HepG2 (cell line): ENCODE measurements at regions not wholly inside any gene's neighbourhood (a gene's known extent, or its start where the extent isn't known, plus 50 kb on each side); places are given as distances from the start of the nearest gene placed in this dataset.

Experiments
- ATAC-seq: fragments of 200-7000 bp; cut with Tn5 transposase; 3 replicates; pipeline ENCODE4 v1.9.1; 2020; ENCODE audit warnings: mild to moderate bottlenecking, moderate library complexity
- BruUV-seq: library from RNA; stranded (reverse); fragments of 400-500 nt; replicated peaks from 2 replicates; lab custom pipeline; 2021; lab: Mats Ljungman, UMichigan
- CTCF ChIA-PET: fragments of 300-600 bp; formaldehyde crosslinking; extraction: SDS; loops from one replicate; lab custom pipeline; 2021; ENCODE audit warnings: low total read pairs, inconsistent platforms, low intra/inter-chr PET ratio; lab: Yijun Ruan, JAX
- POLR2A ChIA-PET: fragments of 350-600 bp; sonication (Branson Sonifier 250); formaldehyde crosslinking; loops from one replicate; lab custom pipeline; 2020; ENCODE audit warnings: antibody characterized with exemption, inconsistent platforms; lab: Yijun Ruan, JAX
- DNase-seq: peaks from one replicate; pipeline ENCODE4 v3.0.0-alpha.2; 2015; ENCODE audit warnings: low spot score
- FAIRE-seq: peaks from 3 replicates; lab custom pipeline; 2011; peaks lifted over from hg19 to GRCh38; lab: Jason Lieb, UNC
- H2AFZ ChIP-seq: one replicate; pipeline ENCODE4 v1.6.1; 2011; ENCODE audit warnings: low read length, inconsistent platforms
- H3K27ac ChIP-seq: fragments of 300-600 bp; 3 replicates; pipeline ENCODE4 v1.8.0; 2011; ENCODE audit warnings: mixed run types, mild to moderate bottlenecking, mixed read lengths, low read length, inconsistent platforms; ENCODE audit not compliant: insufficient read depth; ENCODE audit errors: extremely low read length
- H3K27me3 ChIP-seq, 2 experiments: fragments of 200-600 bp in 1 of 2; 2 replicates in 1 of 2; 3 replicates in 1 of 2; pipeline versions ENCODE4 v1.6.0 to v1.8.0; 2011; ENCODE audit warnings: low read length in 2 of 2, mild to moderate bottlenecking in 2 of 2, moderate library complexity in 2 of 2, inconsistent platforms in 1 of 2; ENCODE audit not compliant: insufficient read depth in 2 of 2, control insufficient read depth in 1 of 2
- H3K36me3 ChIP-seq, 2 experiments: fragments of 200-600 bp in 1 of 2; replicated peaks in 1 of 2; 2 replicates in 1 of 2; 3 replicates in 1 of 2; pipeline versions ENCODE4 v1.5.1 to v1.8.0; 2011; ENCODE audit warnings: low read length in 2 of 2, inconsistent platforms in 1 of 2; ENCODE audit not compliant: insufficient read depth in 2 of 2, control insufficient read depth in 1 of 2
- H3K4me1 ChIP-seq: 2 replicates; pipeline ENCODE4 v1.5.1; 2012; ENCODE audit warnings: low read length, inconsistent platforms; ENCODE audit not compliant: insufficient read depth
- H3K4me2 ChIP-seq: 2 replicates; pipeline ENCODE4 v1.6.0; 2011; ENCODE audit warnings: low read depth, low read length, inconsistent platforms
- H3K4me3 ChIP-seq, 3 experiments: fragments of 200-600 bp in 1 of 3; sonication (generic), shearing (Covaris generic) in 1 of 3; replicated peaks in 1 of 3; 2 replicates each; pipeline ENCODE4 v1.5.1; 2011 to 2016; ENCODE audit warnings: low read length in 3 of 3, inconsistent platforms in 2 of 3, low read depth in 2 of 3, mild to moderate bottlenecking in 2 of 3, control low read depth in 1 of 3, mixed read lengths in 1 of 3; ENCODE audit not compliant: insufficient read depth in 1 of 3
- H3K79me2 ChIP-seq: one replicate; pipeline ENCODE4 v1.6.1; 2011; ENCODE audit warnings: low read length, inconsistent platforms; ENCODE audit not compliant: insufficient read depth
- H3K9ac ChIP-seq: 2 replicates; pipeline ENCODE4 v1.6.0; 2011; ENCODE audit warnings: mild to moderate bottlenecking, low read depth, low read length, inconsistent platforms; ENCODE audit not compliant: insufficient read depth
- H3K9me3 ChIP-seq: 2 replicates; pipeline ENCODE4 v1.5.1; 2012; ENCODE audit warnings: mild to moderate bottlenecking, low read length
- H4K20me1 ChIP-seq: 2 replicates; pipeline ENCODE4 v1.6.0; 2011; ENCODE audit warnings: inconsistent platforms, mild to moderate bottlenecking, low read length, moderate library complexity; ENCODE audit not compliant: insufficient read depth
- HCFC1 ChIP-seq: fragments of 150-350 bp; IDR thresholded peaks from 2 replicates; pipeline ENCODE4 v1.6.1; 2014; ENCODE audit warnings: low read depth, low read length
- RFX3 ChIP-seq: IDR thresholded peaks from 2 replicates; pipeline ENCODE4 v1.6.1; 2016; ENCODE audit warnings: missing biosample characterization, missing genetic modification reagents
- SNAPC2 ChIP-seq: sonication (generic); formaldehyde crosslinking; IDR thresholded peaks from 2 replicates; pipeline ENCODE4 v1.8.1; 2022; ENCODE audit warnings: mild to moderate bottlenecking, missing genetic modification reagents
- THAP11 ChIP-seq: IDR thresholded peaks from 2 replicates; pipeline ENCODE4 v1.6.1; 2016; ENCODE audit warnings: missing biosample characterization, missing genetic modification reagents
- ZMAT3 ChIP-seq: sonication (generic); formaldehyde crosslinking; conservative IDR thresholded peaks from 2 replicates; pipeline ENCODE4 v1.7.0; 2021; ENCODE audit warnings: missing genetic modification reagents
- ZNF143 ChIP-seq: sonication (generic); formaldehyde crosslinking; IDR thresholded peaks from 2 replicates; pipeline ENCODE4 v1.4.0; 2020; ENCODE audit warnings: missing genetic modification reagents
- ZNF567 ChIP-seq: sonication (generic); formaldehyde crosslinking; IDR thresholded peaks from 2 replicates; pipeline ENCODE4 v1.8.1; 2023; ENCODE audit warnings: mild to moderate bottlenecking, missing genetic modification reagents, borderline replicate concordance
- WGBS: methylation state at CpG from one replicate; pipeline ENCODE4 v1.1.6; 2017; ENCODE audit warnings: low lambda C conversion rate; 5-methylcytosine and 5-hydroxymethylcytosine counted together
- in situ Hi-C: cut with HindIII; loops from 2 replicates; pipeline ENCODE4 v1.10.0; 2017; ENCODE audit warnings: low pct_unique_long_range_greater_than_20kb; ENCODE audit not compliant: extremely low pct_ligation_motif_present
- intact Hi-C: fragments of 100-400 bp; cut with micrococcal nuclease; formaldehyde crosslinking; loops from one replicate; pipeline ENCODE4 v1.10.0; 2022; ENCODE audit not compliant: unreplicated experiment

DNA sequence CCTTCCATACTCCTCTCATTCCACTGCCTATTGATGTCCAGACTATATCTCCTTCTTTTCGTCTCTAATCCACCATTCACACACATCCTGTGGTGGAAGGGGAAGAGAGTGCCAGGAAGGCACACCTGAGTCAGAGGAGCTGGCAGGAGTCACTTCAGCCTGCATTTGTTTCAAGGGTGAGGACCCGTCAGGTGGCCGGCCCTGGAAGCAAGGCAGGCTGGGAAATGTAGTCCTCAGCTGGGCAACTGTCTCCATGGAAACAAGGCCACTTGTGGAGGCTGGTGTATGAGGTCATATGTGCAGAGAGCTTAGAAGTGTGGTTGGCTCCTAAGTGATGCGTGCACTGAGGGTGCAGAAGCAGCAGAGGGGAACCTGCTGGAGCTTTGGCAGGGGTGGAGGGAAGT, 278.4 kb downstream of the NSG2 start:
- Histone ChIP-seq H3K4me1 (no peaks in the 10 kb centered on the region), H3K27me3 (no peaks in the 10 kb centered on the region; a peak in 1 of 5 replicates), H3K79me2 (no peaks in the 10 kb centered on the region), H3K36me3 (no peaks in the 10 kb centered on the region), H3K4me3 (no peak overlapping the region), H2AFZ (no peak overlapping the region), H3K9ac (no peak overlapping the region), H3K4me2 (no peak overlapping the region), H3K9me3 (no peaks in the 10 kb centered on the region), H3K27ac (no peak overlapping the region), H4K20me1 (no peaks in the 10 kb centered on the region)
- intact Hi-C loops = no loop called here
- TF ChIP-seq ZNF143 = peak; percentile 85
- TF ChIP-seq ZNF567 = no peak
- peak; percentile 54 for TF ChIP-seq RFX3 (CRISPR knock-in tag)
- TF ChIP-seq THAP11 (CRISPR knock-in tag) = peak; percentile 95
- peak; percentile 46 for TF ChIP-seq HCFC1
- TF ChIP-seq SNAPC2 (CRISPR knock-in tag) = no peak
- ATAC-seq (peak; percentile 57), DNase-seq (peak; percentile 19), FAIRE-seq (no peak)
- in situ Hi-C loops = loop anchor here (10.0 kb wide), 1 partner anchor 411 kb away; no protein-coding TSS in a partner anchor
- BruUV-seq = no TSS peak
- WGBS = 0% methylated on average over 4 of the region's 4 CpGs
- CTCF ChIA-PET = no interaction called here
- POLR2A ChIA-PET = no interaction called here

DNA sequence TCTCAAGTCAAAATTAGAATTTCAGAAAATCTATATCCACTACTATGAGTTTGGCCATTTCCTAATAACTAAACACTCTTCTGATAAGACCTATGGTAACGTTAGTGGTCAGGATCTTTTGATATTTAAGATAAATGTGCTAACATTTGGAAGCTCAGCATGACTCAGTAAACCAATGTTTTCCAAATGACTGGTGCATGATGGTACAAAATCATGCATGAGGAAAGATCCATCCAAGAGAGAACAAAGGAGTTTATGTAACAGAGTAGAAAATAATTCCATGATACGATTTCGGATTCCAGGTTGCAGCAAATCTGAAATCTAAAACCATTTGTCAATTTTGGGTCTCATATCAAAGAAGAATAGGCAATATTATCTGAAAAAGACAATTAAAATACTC, 279.2 kb downstream of the NSG2 start:
- Histone ChIP-seq H3K9ac (no peak overlapping the region), H4K20me1 (no peaks in the 10 kb centered on the region), H3K4me1 (no peaks in the 10 kb centered on the region), H3K36me3 (no peaks in the 10 kb centered on the region), H3K9me3 (no peaks in the 10 kb centered on the region), H3K27ac (no peak overlapping the region), H3K27me3 (no peaks in the 10 kb centered on the region; a peak in 2 of 5 replicates), H3K4me2 (no peak overlapping the region), H3K4me3 (no peak overlapping the region), H3K79me2 (no peaks in the 10 kb centered on the region), H2AFZ (no peak overlapping the region)
- DNase-seq = no peak
- intact Hi-C loops = no loop called here
- in situ Hi-C loops = loop anchor here (10.0 kb wide), 1 partner anchor 410 kb away; no protein-coding TSS in a partner anchor
- no peak for FAIRE-seq
- WGBS = 3% methylated on average over 3 of the region's 3 CpGs
- ChIA-PET POLR2A (no interaction called here), CTCF (no interaction called here)
- no peak for ATAC-seq
- TF ChIP-seq ZMAT3 (CRISPR knock-in tag) = no peak
- TF ChIP-seq, all 625 proteins: peak for 0
- BruUV-seq = no TSS peak
